Smooth muscle cell (in vitro differentiated cells): ENCODE measurements at regions not wholly inside any gene's neighbourhood (a gene's known extent, or its start where the extent isn't known, plus 50 kb on each side); places are given as distances from the start of the nearest gene placed in this dataset.

Experiments used
- DNase-seq: peaks from one replicate; lab custom pipeline; 2025; ENCODE audit not compliant: unreplicated experiment; lab: John Stamatoyannopoulos, UW
- H2AFZ ChIP-seq: fragments of 200-600 bp; sonication (generic); 2 replicates; pipeline ENCODE4 v1.6.0; 2016; ENCODE audit warnings: antibody characterized with exemption, low read depth, mild to moderate bottlenecking
- H3F3A ChIP-seq: fragments of 200-600 bp; sonication (generic); 2 replicates; pipeline ENCODE4 v1.6.0; 2017; ENCODE audit warnings: antibody characterized with exemption, low read depth
- H3K27ac ChIP-seq: fragments of 200-600 bp; sonication (generic); 2 replicates; pipeline ENCODE4 v1.5.1; 2016; ENCODE audit warnings: low read depth, mild to moderate bottlenecking
- H3K27me3 ChIP-seq: fragments of 200-600 bp; sonication (generic); 2 replicates; pipeline ENCODE4 v1.6.1; 2016; ENCODE audit warnings: low read depth, mild to moderate bottlenecking
- H3K36me3 ChIP-seq: fragments of 200-600 bp; sonication (generic); 2 replicates; pipeline ENCODE4 v1.5.1; 2016; ENCODE audit warnings: low read depth
- H3K4me1 ChIP-seq: fragments of 200-600 bp; sonication (generic); 2 replicates; pipeline ENCODE4 v1.5.1; 2016; ENCODE audit warnings: low read depth
- H3K4me2 ChIP-seq: fragments of 200-600 bp; sonication (generic); 2 replicates; pipeline ENCODE4 v1.6.0; 2016; ENCODE audit warnings: mild to moderate bottlenecking
- H3K4me3 ChIP-seq: fragments of 200-600 bp; sonication (generic); 2 replicates; pipeline ENCODE4 v1.5.1; 2016; ENCODE audit warnings: mild to moderate bottlenecking
- H3K79me2 ChIP-seq: fragments of 200-600 bp; sonication (generic); 2 replicates; pipeline ENCODE4 v1.6.0; 2016; ENCODE audit warnings: low read depth, mild to moderate bottlenecking
- H3K9ac ChIP-seq: fragments of 200-600 bp; sonication (generic); 2 replicates; pipeline ENCODE4 v1.6.0; 2016; ENCODE audit warnings: low read depth
- H3K9me3 ChIP-seq: fragments of 200-600 bp; sonication (generic); replicated peaks from 2 replicates; pipeline ENCODE4 v1.5.1; 2016; ENCODE audit warnings: low read depth
- H4K20me1 ChIP-seq: fragments of 200-600 bp; sonication (generic); 2 replicates; pipeline ENCODE4 v1.6.0; 2016; ENCODE audit warnings: low read depth
- WGBS: methylation state at CpG from one replicate; pipeline ENCODE4 v1.1.7; 2016; ENCODE audit warnings: low lambda C conversion rate; 5-methylcytosine and 5-hydroxymethylcytosine counted together
- TF ChIP-seq, protein P1 (sequence below): fragments of 200-600 bp; sonication (generic); IDR thresholded peaks from 2 replicates; pipeline ENCODE4 v1.5.1; 2017; ENCODE audit warnings: borderline replicate concordance, mild to moderate bottlenecking, antibody characterized with exemption; ENCODE audit not compliant: insufficient read depth, poor library complexity, severe bottlenecking

DNA sequence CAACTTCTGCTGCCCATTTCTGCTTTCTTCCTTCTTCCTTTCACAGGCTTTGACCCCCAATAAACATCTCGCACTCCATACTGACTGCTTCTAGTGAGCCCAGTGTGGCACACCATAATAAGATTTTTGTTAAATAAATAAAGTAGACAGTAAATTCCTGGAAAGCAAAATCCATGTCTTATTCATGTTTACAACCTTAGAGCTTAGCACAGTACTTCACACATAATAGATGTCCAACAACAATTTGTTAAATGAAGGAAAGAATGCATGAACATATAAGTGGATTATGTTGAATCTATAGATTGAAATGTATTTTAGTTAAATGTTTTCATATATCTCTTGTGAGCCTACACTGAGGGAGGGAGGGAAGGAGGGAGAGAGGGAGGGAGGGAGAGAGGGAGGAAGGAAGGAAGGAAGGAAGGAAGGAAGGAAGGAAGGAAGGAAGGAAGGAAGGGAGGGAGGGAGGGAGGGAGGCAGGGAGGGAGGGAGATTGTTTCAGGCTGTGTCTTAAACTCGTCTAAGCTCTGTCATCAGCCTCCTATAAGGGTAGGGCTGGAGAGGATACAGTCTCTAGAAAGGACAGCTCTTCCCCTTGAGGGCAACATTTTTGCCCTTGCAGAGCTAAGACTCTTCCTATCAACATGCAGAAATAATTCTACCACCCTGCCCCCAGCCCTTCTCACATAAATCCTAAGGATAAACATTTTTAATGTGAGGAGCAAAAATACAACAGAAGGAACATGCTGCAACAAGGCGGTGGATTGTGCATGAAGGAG, 168.1 kb downstream of the BARX2 start:
- Histone ChIP-seq H4K20me1 (no peaks in the 10 kb centered on the region), H2AFZ (no peak overlapping the region), H3K36me3 (no peaks in the 10 kb centered on the region), H3K9me3 (no peaks in the 10 kb centered on the region), H3K27me3 (no peaks in the 10 kb centered on the region), H3K79me2 (no peaks in the 10 kb centered on the region), H3K4me3 (no peak overlapping the region), H3K9ac (no peak overlapping the region), H3F3A (no peaks in the 10 kb centered on the region), H3K4me2 (no peak overlapping the region), H3K27ac (no peak overlapping the region), H3K4me1 (no peaks in the 10 kb centered on the region)
- DNase-seq = no peak
- TF ChIP-seq, protein P1, sequence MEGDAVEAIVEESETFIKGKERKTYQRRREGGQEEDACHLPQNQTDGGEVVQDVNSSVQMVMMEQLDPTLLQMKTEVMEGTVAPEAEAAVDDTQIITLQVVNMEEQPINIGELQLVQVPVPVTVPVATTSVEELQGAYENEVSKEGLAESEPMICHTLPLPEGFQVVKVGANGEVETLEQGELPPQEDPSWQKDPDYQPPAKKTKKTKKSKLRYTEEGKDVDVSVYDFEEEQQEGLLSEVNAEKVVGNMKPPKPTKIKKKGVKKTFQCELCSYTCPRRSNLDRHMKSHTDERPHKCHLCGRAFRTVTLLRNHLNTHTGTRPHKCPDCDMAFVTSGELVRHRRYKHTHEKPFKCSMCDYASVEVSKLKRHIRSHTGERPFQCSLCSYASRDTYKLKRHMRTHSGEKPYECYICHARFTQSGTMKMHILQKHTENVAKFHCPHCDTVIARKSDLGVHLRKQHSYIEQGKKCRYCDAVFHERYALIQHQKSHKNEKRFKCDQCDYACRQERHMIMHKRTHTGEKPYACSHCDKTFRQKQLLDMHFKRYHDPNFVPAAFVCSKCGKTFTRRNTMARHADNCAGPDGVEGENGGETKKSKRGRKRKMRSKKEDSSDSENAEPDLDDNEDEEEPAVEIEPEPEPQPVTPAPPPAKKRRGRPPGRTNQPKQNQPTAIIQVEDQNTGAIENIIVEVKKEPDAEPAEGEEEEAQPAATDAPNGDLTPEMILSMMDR = no peak
- WGBS = 73% methylated on average over 3 of the region's 3 CpGs

DNA sequence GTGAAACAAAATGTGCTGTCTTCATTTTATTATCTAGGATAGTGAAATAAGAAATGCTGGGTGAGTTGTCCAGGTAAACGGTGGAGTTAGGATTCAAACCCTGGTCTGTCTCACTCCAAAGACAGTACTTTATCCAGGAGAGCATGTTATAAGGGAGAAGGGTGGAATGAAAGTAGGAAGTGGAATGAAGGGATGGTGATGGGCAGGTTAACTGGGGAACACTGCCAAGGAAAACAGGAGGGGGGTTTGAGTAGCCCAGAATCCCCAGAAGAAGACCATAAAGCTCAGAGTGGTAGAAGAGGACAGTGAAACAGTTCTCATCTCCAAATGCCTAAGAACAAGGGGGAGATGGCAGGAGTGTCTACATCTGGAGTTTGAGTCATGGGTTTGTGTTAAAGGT, 169.0 kb downstream of the BARX2 start:
- WGBS = 76% methylated on average over 1 of the region's 1 CpG
- Histone ChIP-seq H3K9me3 (no peaks in the 10 kb centered on the region), H4K20me1 (no peaks in the 10 kb centered on the region)

DNA sequence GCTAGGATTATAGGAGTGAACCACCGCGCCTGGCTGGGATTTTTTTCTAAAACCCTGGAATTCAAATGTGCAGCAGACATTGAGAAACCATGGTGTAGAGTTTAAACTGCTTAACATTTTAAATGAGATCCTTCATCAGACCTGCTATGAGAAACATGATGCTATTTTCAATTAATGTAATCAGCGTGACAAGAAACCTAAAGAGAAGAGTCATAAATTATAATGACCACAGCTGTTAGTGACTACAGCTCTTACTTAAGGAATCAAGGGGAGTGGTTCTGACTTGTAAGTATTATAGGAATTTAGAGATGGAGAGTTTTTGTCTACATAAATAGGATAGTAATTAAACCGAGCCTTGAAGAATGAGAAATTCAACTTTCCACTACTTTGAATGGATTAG, 170.6 kb downstream of the BARX2 start:
- Histone ChIP-seq H3K27ac (no peak overlapping the region), H2AFZ (no peak overlapping the region), H3K36me3 (no peaks in the 10 kb centered on the region), H3F3A (no peaks in the 10 kb centered on the region), H3K79me2 (no peaks in the 10 kb centered on the region), H3K4me2 (no peak overlapping the region), H3K4me3 (no peak overlapping the region), H3K27me3 (no peaks in the 10 kb centered on the region), H3K4me1 (no peaks in the 10 kb centered on the region), H3K9ac (no peak overlapping the region), H4K20me1 (no peaks in the 10 kb centered on the region), H3K9me3 (no peaks in the 10 kb centered on the region)
- TF ChIP-seq, protein P1 = no peak
- DNase-seq = no peak
- 87% methylated on average over 4 of the region's 4 CpGs for WGBS

More for the DNA sequence above, 169.0 kb downstream of the BARX2 start:
- DNase-seq = no peak
- H3K9ac ChIP-seq = no peak overlapping the region
- no peaks in the 10 kb centered on the region for H3K79me2 ChIP-seq
- no peaks in the 10 kb centered on the region for H3F3A ChIP-seq
- no peaks in the 10 kb centered on the region for H3K4me1 ChIP-seq
- H3K36me3 ChIP-seq = no peaks in the 10 kb centered on the region
- no peak overlapping the region for H3K4me3 ChIP-seq
- H3K27me3 ChIP-seq = no peaks in the 10 kb centered on the region
- no peak overlapping the region for H3K27ac ChIP-seq
- TF ChIP-seq, protein P1 = no peak
- no peak overlapping the region for H2AFZ ChIP-seq
- H3K4me2 ChIP-seq = no peak overlapping the region

DNA sequence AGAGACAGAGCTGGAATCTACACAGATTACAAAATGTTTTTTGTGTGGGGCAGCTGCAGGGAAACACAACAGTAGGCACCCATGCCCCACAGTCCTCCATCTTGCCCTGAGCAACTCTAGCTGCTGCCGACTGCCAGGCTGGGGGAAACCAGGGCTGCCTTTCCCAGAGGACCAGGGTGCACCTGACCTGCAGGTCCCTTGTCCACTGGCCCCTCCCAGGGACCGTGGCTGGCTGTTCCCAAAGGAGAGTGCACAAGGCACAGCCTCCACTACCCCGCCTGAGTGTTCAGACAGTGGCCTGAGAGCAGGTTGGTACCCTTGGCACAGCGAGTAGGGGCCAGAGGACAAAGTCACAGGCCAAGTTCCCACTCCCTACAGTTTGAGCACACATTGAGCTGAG, 181.8 kb downstream of the BARX2 start:
- Histone ChIP-seq H3K4me1 (no peaks in the 10 kb centered on the region), H3K4me3 (no peak overlapping the region), H3F3A (no peaks in the 10 kb centered on the region), H3K79me2 (no peaks in the 10 kb centered on the region), H3K36me3 (no peaks in the 10 kb centered on the region), H3K9me3 (no peaks in the 10 kb centered on the region), H2AFZ (no peak overlapping the region), H4K20me1 (no peaks in the 10 kb centered on the region), H3K4me2 (no peak overlapping the region), H3K27me3 (no peaks in the 10 kb centered on the region), H3K27ac (no peak overlapping the region), H3K9ac (no peak overlapping the region)
- DNase-seq = no peak
- TF ChIP-seq, protein P1 = no peak
- WGBS = 70% methylated on average over 4 of the region's 4 CpGs
